Stimulated activated CD4-positive, alpha-beta T cell treated with anti-CD3 and anti-CD28 coated beads, Interleukin-4, amount 100 ng/mL, for 1 hour (primary cell): ENCODE measurements at regions not wholly inside any gene's neighbourhood (a gene's known extent, or its start where the extent isn't known, plus 50 kb on each side); places are given as distances from the start of the nearest gene placed in this dataset.

Experiments
- DNase-seq: peaks from one replicate; pipeline ENCODE4 v3.0.0-alpha.2; 2020

DNA sequence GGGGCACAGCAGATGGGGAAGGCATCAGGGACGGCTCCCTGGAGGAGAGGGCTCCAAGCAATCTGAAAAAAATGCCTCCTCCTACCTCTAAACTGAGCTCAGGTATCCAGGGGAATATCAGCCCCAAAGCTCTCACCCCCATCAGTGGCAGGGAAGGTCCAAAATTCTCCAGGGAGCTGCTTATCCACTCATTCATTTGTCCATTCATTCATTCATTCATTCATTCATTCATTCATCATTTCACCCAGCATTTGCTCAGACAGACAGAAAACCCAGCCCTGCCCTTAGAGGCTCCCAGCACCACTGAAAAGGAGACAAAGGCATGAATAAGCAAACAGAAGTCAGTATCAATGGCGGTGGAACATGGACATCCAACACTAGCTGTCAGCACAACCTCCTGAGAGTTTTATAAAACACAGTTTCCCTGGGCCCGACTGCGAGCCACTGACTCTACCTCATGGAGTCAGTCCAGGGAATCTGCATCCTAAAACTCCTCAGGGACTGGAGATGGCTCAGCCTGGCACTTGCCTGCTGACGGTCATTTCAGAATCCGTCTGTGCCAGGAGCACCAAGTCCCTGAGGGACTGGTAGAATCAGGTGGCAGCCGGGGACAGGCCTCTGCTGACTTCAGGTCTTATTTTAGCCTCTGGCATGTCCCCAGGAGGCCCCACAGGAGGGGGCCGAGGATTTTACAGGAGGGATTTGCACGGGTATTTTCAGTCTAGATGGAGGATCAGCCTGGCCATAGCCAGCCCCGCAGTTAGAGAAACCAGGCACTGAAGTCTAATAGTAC lies 164.6 kb downstream of the MN1 start:
- no peak for DNase-seq

DNA sequence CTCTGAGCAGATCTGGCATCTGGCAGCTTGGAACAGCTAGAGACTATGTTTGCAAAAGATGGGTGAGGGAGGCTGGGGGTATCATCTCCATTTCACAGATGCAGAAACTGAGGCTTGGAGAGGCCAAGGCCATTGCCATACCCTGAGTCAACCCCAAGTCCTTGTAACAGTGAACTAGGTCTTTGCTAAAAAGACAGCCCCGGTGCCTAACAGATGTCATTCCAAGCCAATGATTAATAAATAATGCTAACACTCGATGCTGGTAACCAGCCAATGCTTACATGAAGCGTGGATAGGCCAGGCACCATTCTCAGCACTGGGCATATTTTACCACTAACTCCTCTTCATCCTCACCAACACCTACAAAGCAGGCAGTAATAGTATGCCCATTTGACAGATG lies 164.0 kb downstream of the MN1 start:
- DNase-seq, result no peak

DNA sequence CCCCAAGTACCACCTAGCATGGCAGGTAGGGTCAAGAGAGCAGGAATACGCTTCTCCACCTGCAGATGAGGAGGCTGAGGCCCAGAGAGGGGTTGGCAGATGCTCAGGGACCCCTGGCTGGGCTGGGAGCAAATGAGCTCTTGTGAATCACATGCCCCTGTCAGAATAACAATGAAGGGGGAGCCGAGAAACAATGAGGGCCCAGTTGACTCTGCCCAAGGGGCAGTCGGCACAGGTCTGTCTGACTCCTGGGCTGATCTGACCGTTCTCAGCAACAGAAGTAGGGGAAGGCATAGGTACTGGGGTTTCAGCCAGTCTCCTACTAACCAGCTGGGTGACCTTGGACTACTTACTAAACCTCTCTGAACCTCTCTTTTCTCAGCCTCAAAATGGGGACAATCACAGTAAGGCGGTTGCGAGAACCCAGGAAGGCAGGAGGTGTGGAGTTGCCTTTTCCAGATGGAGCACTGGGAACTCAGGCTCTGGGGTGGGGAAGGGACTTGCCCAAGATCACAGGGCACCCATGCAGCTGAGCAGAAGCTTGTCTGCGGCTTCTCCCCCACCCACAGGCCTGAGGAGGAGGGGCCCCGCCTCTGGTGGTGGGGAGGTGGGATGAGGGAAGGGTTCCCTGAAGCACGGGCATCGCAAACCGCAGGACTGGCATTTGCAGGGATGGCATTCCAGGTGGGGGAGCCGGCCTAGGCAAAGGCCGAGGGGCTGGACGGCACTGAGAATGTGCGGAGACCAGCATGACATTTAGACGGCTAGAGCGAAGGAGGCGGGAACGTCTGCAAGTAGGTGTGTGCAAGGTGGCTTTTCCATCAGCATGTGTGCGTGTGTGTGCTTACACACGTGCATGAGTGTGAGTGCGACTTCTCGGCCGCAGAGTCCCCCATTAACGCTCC lies 163.0 kb downstream of the MN1 start:
- DNase-seq, result no peak

GRCh38 chr22:27639248-27640086 lies 162.1 kb downstream of the MN1 start:
- no peak for DNase-seq

GRCh38 chr22:27641049-27641795 lies 160.3 kb downstream of the MN1 start:
- DNase-seq, result no peak

- DNase-seq, result no peak
Observed at GRCh38 chr22:27642104-27642800, 159.3 kb downstream of the MN1 start.

- DNase-seq, result no peak
Observed at GRCh38 chr22:27643907-27644306, 157.6 kb downstream of the MN1 start.

DNA sequence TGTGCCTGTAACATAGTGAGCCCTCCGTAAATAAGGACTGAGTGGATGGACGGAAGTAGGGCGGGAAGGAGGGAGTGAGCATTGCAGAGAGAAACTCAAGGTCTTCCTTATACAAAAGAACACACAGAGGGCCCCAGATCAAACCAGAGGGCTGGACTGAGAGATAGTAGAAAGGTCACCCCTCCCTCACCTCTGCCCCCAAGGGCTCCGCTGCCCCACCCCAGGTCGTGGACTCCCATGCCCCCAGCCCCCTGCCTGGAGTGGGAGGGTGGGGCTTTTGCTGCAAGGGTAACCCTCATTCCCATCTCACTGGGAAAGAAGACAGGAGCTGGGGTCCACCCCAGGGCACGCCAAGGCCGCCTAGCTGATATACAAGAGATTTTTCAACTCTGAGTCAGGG lies 157.0 kb downstream of the MN1 start:
- no peak for DNase-seq

DNA sequence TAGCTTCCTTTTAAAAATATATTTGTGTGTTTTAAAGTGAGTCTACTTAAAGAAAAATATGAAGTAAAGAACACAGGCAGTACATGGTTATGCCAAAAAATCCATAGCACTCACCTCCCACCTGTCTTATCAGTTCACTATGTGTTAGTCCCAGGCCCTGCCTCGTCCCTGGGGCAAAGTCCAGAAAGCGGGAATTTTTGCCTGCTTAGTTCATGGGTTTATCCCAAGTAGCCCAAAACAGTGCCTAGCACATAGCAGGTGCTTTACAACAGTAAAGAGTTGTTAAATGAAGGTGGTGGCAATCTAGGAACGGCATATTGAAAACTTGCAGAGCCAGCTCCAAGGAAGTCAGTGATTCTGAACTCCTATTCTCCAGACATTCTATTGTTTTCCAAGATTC lies 154.0 kb downstream of the MN1 start:
- no peak for DNase-seq

GRCh38 chr22:27648074-27648473 lies 153.5 kb downstream of the MN1 start:
- DNase-seq, result no peak

GRCh38 chr22:27648853-27649252 lies 152.7 kb downstream of the MN1 start:
- no peak for DNase-seq

- DNase-seq, result no peak
Observed at GRCh38 chr22:27650572-27650971, 151.0 kb downstream of the MN1 start.

GRCh38 chr22:27650985-27651384 lies 150.6 kb downstream of the MN1 start:
- DNase-seq, result no peak

- no peak for DNase-seq
Observed at GRCh38 chr22:27651486-27651885, 150.1 kb downstream of the MN1 start.

- no peak for DNase-seq
Observed at GRCh38 chr22:27654546-27655445, 146.8 kb downstream of the MN1 start.

GRCh38 chr22:27655582-27656185 lies 145.9 kb downstream of the MN1 start:
- no peak for DNase-seq

DNA sequence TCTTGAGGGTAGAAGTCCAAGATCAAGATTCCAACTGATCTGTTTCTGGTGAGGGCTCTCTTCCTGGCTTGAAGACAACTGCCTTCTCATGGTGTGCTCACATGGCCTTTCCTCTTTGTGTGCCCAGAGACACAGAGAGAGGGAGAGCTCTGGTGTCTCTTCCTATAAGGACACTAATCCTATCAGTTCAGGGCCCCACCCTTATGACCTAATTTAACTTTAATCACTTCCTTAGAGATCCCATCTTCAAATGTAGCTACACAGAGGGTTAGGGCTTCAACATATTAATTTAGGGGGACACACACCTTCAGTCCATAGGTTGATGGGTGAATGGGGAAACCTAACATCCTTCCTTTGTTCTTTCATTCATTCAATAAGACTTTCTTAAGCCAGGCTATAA lies 144.6 kb downstream of the MN1 start:
- no peak for DNase-seq

- DNase-seq, result no peak
Observed at GRCh38 chr22:27660306-27660705, 141.2 kb downstream of the MN1 start.

- DNase-seq, result no peak
Observed at GRCh38 chr22:27662359-27663301, 138.9 kb downstream of the MN1 start.
